ENCODE measurements at regions not wholly inside any gene's neighbourhood (a gene's known extent, or its start where the extent isn't known, plus 50 kb on each side); places are given as distances from the start of the nearest gene placed in this dataset.
A peak's percentile ranks its signal among the peaks of the same experiment; 100 is the strongest.
"Not testable (repeated sequence)": the region's sequence is repeated elsewhere in the genome, so short reads cannot be mapped to it uniquely, and the experiment has no call there.

DNA sequence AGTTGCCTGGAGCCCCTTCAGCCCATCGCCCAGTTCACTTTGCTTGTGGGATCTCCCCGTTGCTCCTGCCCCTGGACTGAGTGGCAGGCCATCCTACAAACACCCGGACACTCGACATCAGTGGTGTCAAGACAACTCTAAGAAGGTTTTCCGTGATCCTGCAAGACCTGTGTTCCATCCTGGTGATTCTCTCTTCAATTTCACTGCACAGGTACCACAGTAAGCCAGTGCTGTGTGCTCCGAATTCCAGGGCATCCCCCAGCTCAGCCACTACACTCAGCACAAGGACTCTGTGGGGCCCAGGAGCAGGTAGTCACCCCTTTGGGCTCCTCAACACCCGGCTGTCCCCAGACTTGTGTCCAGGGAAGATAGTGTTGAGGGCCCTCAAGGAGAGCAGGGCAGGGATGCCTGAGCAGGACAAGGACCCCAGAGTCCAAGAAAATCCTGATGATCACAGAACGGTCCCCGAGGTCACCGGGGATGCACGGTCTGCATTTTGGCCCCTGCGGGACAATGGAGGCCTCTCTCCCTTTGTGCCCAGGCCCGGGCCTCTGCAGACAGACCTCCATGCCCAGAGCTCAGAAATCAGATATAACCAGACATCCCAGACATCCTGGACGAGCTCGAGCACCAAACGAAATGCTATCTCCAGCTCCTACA lies 146.9 kb upstream of the C1QTNF3 start:
- not testable (repeated sequence) for DNase-seq

DNA sequence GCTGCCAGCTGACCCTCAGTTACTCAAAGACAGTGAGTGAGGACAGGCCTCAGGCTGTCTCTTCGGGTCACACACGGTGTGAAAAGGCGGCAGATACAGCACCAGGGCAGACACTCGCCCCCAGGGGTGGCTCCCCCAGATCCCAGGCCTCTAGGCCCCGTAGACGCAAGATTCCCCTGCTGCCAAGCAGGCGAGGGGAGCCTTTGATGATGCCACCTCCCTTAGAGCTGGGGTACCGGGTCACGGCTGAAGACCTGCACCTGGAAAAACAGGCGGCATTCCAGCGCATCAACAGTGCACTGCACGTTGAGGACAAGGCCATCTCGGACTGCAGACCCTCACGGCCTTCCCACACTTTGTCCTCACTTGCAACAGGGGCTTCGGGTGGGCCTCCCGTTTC lies 147.5 kb upstream of the C1QTNF3 start:
- DNase-seq = not testable (repeated sequence)

DNA sequence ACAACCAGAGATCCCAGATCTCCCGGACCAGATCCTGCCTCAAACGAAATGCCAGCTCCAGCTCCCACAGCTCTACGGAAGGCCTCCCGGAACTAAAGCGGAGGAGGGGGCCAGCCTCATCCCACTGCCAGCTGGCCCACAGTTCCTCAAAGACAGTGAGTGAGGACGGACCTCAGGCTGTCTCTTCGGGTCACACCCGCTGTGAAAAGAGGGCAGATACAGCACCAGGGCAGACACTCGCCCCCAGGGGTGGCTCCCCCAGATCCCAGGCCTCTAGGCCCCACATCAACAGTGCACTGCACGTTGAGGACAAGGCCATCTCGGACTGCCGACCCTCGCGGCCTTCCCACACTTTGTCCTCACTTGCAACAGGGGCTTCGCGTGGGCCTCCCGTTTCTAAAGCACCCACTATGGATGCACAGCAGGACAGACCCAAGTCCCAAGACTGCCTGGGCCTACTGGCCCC lies 148.3 kb upstream of the C1QTNF3 start:
- DNase-seq = not testable (repeated sequence)

DNA sequence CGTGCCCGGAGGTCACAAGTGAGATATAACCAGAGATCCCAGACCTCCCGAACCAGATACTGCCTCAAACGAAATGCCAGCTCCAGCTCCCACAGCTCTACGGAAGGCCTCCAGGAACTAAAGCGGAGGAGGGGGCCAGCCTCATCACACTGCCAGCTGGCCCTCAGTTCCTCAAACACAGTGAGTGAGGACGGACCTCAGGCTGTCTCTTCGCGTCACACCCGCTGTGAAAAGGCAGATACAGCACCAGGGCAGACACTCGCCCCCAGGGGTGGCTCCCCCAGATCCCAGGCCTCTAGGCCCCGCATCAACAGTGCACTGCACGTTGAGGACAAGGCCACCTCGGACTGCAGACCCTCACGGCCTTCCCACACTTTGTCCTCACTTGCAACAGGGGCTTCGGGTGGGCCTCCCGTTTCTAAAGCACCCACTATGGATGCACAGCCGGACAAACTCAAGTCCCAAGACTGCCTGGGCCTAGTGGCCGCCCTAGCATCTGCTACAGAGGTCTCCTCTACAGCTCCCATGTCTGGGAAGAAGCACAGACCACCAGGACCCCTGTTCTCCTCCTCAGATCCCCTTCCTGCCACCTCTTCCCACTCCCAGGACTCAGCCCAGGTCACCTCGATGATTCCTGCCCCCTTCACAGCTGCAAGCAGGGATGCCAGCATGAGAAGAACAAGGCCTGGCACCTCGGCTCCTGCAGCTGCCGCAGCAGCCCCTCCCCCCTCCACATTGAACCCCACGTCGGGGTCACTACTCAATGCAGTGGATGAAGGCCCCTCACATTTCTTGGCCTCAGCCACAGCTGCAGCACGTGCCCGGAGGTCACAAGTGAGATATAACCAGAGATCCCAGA lies 149.3 kb upstream of the C1QTNF3 start:
- DNase-seq = not testable (repeated sequence)

DNA sequence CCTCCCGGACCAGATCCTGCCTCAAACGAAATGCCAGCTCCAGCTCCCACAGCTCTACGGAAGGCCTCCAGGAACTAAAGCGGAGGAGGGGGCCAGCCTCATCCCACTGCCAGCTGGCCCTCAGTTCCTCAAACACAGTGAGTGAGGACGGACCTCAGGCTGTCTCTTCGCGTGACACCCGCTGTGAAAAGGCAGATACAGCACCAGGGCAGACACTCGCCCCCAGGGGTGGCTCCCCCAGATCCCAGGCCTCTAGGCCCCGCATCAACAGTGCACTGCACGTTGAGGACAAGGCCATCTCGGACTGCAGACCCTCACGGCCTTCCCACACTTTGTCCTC lies 149.9 kb upstream of the C1QTNF3 start:
- not testable (repeated sequence) for DNase-seq

DNA sequence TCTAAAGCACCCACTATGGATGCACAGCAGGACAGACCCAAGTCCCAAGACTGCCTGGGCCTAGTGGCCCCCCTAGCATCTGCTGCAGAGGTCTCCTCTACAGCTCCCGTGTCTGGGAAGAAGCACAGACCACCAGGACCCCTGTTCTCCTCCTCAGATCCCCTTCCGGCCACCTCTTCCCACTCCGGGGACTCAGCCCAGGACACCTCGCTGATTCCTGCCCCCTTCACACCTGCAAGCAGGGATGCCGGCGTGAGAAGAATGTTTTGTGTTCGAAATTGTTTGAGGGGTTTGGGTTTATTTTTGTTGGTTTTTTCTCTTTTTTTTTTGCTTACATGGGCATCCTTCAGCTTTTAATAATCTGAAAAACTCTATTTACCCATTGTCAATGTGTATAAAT lies 150.3 kb upstream of the C1QTNF3 start:
- DNase-seq = not testable (repeated sequence)

DNA sequence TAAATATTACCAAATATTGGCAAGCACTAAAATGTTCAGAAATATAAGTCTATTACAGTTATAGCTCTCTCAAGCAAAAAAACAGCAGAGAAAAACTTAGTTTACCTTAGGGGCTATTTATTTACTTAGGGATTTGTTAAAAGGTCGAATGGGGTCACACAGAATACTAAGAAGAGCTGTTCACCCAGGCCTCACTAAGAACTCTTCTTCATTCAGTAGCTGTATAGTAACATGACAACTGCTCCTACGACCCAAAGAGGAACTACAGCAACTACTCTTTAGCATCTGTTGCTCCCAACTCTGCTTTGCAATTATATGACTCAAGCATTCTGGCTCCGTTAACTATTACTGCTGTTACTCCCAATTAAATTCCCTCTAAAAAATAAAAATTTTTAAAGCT lies 150.8 kb upstream of the C1QTNF3 start:
- not testable (repeated sequence) for DNase-seq

DNA sequence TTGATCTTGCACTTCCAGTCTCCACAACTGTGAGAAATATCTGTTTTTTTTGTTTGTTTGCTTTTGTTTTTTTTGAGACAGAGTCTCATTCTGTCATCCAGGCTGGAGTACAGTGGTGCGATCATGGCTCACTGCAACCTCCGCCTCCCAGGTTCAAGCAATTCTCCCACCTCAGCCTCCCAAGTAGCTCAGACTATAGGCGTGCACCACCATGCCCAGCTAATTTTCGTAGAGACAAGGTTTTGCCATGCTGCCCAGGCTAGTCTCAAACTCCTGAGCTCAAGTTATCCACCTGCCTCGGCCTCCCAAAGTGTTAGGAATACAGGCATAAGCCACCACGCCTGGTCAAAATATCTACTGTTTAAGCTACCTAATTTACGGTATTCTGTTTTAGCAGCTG lies 153.1 kb upstream of the C1QTNF3 start:
- not testable (repeated sequence) for DNase-seq

DNA sequence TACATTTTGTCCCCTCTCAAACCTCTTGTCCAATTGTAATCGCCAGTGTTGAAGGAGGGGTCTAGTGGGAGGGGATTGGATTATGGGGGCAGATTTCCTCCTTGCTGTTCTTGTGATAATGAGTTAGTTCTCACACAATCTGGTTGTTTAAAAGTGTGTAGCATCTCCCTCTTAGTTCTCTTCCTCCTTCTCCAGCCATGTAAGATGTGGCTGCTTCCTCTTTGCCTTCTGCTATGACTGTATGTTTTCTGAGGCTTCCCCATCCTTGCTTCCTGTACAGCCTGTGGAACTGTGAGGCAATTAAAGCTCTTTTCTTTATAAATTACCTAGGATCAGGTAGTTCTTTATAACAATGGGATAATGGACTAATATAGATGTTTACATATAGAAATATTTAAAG lies 162.3 kb upstream of the C1QTNF3 start:
- DNase-seq = not testable (repeated sequence)

DNA sequence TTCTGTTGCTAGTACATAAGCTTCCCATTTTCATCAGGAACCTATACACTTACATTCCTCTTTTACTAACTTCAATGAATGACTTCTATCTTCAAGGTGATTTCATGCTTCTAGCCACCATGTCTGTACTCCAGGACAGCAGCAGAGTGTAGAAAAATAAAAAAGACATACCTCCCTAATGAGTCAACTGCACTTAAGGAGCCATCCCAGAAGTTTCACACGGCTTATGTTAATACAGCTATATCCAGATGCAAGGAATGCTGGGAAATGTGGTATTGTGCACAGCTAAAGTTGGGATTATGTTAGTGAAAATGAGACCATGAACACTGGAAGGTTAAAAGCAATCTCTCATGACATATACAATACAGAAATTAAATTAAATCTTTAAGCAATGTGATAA lies 174.4 kb upstream of the C1QTNF3 start:
- not testable (repeated sequence) for DNase-seq

DNA sequence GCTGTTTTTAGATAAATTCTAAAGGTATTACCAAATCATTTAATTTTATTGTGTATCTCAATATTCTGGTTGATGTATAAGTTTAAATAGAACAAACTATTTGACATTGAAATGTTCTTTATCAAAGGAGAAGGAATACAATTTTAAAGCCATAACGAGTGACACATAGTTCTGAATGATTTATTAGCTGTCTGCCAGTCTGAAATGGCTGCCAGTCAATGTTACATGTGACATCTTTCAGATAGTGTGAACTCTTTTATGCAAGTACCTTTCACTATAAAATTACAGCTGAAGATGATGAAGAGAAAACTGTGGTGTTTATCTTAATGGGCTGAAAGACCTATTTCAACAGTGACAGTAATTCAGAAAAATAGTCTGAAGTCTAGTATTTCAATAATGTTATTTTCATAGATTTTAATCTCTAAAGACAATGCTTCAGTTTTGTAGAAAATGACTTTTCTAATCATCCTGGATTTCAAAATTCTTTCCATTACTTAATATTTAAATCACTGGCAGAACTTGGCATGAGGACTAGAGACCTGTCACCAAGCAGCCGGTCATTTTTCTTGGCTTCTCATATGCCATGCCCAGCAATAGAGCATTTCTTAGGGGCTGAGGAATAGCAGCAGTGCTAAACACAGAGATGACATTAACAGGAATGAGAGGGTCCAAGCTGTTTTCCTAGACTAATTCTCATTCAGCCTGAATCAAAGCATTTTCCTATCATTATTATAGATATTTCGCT lies 178.5 kb upstream of the C1QTNF3 start:
- not testable (repeated sequence) for DNase-seq

DNA sequence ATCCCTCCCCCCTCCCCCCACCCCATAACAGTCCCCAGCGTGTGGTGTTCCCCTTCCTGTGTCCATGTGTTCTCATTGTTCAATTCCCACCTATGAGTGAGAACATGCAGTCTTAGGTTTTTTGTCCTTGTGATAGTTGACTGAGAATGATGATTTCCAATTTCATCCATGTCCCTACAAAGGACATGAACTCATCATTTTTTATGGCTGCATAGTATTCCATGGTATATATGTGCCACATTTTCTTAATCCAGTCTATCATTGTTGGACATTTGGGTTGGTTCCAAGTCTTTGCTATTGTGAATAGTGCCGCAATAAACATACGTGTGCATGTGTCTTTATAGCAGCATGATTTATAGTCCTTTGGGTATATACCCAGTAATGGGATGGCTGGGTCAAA lies 180.1 kb upstream of the C1QTNF3 start:
- DNase-seq = not testable (repeated sequence)

DNA sequence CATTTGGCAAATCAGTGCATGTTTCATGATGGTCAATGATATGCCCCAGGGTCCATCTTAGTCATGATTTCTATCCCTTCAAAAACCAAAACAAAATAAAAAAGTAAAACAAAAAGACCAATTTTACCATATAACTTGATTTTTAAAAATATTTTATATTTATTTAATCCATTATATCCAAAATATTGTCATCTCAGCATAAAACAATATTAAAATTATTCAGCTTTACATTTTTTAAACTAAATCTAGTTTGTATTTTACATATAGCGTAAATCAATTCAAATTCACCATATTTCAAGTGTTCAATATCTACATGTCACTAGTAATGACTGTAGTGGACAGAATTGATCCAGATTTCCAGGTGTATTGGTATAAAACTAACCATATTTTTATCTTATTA lies 187.4 kb upstream of the C1QTNF3 start:
- not testable (repeated sequence) for DNase-seq

DNA sequence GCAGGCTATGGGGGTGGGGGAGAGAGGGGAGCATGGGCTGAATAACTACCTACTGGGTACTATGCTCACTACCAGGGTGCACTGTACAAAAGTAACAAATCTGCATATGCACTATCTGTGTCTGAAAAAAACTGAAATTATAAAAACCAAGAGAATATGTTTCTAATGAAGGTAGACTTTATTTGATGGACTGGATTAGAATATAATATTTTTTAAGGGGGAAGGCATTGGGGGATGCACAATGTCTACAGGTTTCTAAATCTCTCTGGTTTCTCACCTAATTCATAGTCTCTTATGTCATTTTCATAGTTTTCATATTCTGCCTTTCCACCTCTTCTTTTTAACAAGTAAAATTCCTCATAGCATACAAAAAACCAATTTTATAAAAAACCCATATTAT lies 200.8 kb upstream of the C1QTNF3 start:
- not testable (repeated sequence) for DNase-seq

DNA sequence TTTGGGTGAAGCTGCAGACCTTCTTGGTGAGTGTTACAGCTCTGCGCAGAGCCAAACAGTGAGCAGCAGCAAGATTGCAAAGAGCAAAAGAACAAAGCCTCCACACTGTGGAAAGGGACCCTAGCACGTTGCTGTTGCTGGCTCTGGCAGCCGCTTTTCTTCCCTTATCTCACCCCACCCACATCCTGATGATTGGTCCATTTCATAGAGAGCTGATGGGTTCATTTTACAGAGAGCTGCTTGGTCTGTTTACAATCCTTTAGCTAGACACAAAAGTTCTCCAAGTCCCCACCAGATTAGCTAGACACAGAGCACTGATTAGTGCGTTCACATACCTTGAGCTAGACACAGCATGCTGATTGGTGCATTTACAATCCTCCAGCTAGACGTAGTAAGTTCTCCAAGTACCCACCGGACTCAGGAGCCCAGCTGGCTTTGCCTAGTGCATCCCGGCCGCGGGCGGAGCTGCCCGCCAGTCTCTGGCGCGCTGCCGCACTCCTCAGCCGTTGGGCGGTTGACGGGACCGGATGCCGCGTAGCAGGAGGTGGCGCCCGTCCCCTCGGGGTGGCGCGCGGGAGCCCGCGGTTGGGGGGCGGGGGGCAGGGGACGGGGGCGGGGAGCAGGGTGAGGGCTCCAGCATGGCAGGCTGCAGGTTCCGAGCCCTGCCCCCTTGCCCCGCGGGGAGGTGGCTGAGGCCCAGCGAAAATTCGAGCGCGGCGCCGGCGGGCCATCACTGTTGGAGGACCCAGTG lies 201.4 kb upstream of the C1QTNF3 start:
- not testable (repeated sequence) for DNase-seq

DNA sequence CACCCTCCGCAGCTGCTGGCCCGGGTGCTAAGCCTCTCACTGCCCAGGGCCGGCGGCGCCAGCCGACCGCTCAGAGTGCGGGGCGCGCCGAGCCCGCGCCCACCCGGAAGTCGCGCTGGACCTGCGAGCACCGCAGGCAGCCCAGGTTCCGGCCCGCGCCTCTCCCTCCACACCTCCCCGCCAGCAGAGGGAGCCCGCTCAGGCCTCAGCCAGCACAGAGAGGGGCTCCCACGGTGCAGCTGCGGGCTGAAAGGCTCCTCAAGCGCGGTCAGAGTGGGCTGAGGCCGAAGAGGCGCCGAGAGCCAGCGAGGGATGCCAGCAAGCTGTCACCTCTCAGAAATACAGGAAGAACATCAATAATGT lies 202.0 kb upstream of the C1QTNF3 start:
- DNase-seq = not testable (repeated sequence)

DNA sequence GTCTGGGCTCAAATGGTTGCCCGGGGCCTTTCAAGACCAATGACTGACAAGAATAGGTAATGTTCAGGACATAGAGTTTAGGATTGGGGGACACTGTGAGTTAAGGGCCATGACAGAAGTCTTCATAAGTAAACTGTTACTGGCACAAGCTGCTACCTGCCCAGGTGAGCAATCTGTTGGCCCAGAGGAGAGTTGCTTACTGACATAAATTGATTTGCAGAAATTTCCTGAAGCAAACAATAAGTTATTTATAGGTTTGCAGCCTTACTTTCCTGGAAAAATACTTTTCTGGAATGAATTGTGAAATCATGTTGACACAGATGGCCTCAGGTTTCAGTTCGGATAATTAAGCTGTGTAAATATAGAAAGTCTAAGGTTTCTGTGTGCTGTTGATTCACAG lies 202.8 kb upstream of the C1QTNF3 start:
- DNase-seq = peak; percentile 65 to 94

DNA sequence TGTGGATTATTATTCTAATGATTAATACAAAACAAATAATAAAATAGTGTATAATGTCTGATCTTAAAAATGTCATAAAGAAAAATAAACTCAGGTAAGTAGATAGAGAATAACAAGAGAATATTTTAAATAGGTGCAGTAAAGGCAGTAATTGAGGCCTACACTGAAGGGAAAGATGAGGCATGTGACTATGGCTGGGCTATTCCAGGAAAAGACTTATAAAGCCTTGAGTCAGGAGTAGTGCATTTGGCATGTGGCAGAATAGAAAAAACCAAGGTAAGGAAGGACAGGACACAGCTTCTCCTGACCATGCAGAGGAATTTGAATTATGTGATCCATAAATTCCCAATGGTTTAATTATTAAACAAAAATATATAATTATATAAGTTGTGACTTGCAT lies 215.6 kb upstream of the C1QTNF3 start:
- not testable (repeated sequence) for DNase-seq

DNA sequence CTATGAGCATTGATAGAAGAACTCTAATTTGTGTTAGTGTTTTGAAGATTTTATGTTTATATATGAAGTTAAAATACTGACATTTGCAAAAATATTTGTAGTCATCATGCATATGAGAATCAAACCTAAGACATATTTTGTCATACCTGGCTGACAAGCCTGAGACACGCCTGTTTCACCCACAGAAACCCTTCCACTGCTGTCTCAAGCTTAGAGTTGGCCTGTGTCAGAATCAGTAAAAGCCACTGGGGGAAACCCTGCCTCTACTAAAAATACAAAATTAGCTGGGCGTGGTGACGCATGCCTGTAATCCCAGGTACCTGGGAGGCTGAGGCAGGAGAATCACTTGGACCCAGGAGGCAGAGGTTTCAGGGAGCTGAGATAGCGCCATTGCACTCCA lies 218.0 kb upstream of the C1QTNF3 start:
- DNase-seq = not testable (repeated sequence)

DNA sequence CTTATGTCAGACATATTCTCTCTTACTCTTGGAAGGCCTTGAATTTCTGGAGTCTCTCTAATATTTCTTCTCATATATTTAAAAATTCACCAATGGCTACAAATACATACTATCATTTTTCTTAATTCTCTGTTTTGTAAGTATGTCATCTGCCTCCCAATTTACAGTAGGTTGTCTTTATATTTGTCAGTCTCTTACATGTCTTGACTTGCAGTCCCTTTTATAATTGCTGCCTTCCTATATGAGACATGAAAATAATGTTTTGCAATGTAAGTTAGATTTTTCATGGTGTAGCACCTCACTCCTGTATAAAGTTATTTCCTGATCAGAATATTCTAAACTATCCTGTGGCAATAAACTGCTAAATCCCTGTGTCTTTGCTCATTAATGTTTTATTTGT lies 223.1 kb upstream of the C1QTNF3 start:
- not testable (repeated sequence) for DNase-seq

DNA sequence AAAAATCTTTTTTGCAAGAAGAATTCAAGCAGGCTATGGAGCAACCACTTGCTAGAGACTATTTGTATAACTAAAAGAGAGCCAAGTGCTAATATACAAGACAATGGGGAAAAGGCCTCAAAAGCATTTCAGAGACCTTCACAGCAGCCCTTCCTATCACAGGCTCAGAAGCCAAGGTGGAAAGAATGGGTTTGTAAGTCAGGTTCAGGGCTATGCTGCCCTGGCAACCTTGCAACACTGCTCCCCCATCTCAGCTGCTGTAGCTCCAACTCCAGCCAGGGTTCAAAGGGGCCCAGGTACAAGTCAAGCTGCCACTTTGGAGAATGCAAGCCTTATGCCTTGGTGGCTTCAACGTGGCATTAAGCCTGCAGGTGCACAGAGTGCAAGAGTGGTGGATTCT lies 253.7 kb upstream of the C1QTNF3 start:
- DNase-seq = not testable (repeated sequence)

DNA sequence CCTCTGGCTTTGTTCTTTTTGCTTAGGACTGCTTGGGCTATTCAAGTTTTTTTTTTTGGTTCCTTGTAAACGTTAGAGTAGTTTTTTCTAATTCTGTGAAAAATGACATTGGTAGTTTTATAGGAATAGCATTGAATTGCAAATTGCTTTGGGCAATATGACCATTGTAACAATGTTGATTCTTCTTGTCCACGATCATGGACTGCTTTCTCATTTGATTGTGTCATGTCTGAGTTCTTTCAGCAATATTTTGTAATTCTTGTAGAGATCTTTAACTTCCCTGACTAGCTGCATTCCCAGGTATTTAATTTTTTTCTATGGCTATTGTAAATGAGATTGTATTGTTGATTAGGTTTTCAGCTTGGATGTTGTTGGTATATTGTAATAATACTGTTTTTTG lies 286.2 kb upstream of the C1QTNF3 start:
- not testable (repeated sequence) for DNase-seq

DNA sequence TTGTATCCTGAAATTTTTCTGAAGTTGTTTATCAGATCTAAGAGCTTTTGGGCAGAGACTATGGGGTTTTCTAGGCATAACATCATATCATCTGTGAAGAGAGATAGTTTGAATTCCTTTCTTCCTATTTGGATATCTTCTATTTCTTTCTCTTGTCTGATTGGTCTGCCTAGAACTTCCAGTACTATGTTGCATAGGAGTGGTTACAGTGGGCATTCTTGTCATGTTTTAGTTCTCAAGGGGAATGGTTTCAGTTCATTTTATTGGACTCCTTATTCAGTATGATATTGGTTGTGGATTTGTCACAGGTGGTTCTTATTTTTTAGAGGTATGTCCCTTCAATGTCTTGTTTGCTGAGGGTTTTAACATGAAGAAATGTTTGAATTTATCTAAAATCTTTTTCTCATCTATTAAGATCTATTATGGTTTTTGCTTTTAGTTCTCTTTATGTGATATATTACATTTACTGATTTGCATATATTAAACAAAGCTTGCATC lies 286.6 kb upstream of the C1QTNF3 start:
- DNase-seq = not testable (repeated sequence)
